PC-3 (cell line): ENCODE measurements at regions not wholly inside any gene's neighbourhood (a gene's known extent, or its start where the extent isn't known, plus 50 kb on each side); places are given as distances from the start of the nearest gene placed in this dataset.

Experiments used
- CTCF ChIP-seq: fragments of 300-600 bp; sonication (generic); conservative IDR thresholded peaks from 2 replicates; pipeline ENCODE4 v1.5.1; 2017; ENCODE audit warnings: antibody characterized with exemption, low read depth, mild to moderate bottlenecking, low read length
- EZH2 ChIP-seq: fragments of 300-600 bp; sonication (generic); IDR thresholded peaks from one replicate; pipeline ENCODE4 v1.6.1; 2017; ENCODE audit warnings: antibody characterized with exemption, mild to moderate bottlenecking, low read length; ENCODE audit not compliant: unreplicated experiment

- TF ChIP-seq CTCF = no peak
- no peak for TF ChIP-seq EZH2
Observed at GRCh38 chr1:63042278-63042677, 258.3 kb downstream of the ATG4C start.
